Uterus (tissue), 3 donors: ENCODE measurements at regions not wholly inside any gene's neighbourhood (a gene's known extent, or its start where the extent isn't known, plus 50 kb on each side); places are given as distances from the start of the nearest gene placed in this dataset.

Source experiments
- DNase-seq, 2 donors: peaks; one replicate each; pipeline ENCODE4 v3.0.0-alpha.2; 2019 to 2020
- H3K27ac ChIP-seq, 2 donors: fragments of 200-600 bp; sonication (generic); 1 replicate in 1 of 2; 2 replicates in 1 of 2; pipeline ENCODE4 v1.5.1; 2016 to 2018
- H3K27me3 ChIP-seq, 2 donors: fragments of 200-600 bp; sonication (generic); one replicate each; pipeline ENCODE4 v1.5.1; 2018 to 2019; ENCODE audit warnings: control low read depth in 1 of 2
- H3K36me3 ChIP-seq, 2 donors: fragments of 200-600 bp; sonication (generic); one replicate each; pipeline ENCODE4 v1.5.1; 2019; ENCODE audit warnings: control low read depth in 1 of 2
- H3K4me1 ChIP-seq, 2 donors: fragments of 200-600 bp; sonication (generic); one replicate each; pipeline ENCODE4 v1.5.1; 2018 to 2019; ENCODE audit warnings: control low read depth in 1 of 2
- H3K4me3 ChIP-seq, 2 donors: fragments of 200-600 bp; sonication (generic); 1 replicate in 1 of 2; 2 replicates in 1 of 2; pipeline ENCODE4 v1.5.1; 2018 to 2019; ENCODE audit warnings: mild to moderate bottlenecking in 1 of 2
- H3K9me3 ChIP-seq, 2 donors: fragments of 200-600 bp; sonication (generic); one replicate each; pipeline ENCODE4 v1.5.1; 2019; ENCODE audit warnings: control low read depth in 1 of 2
- CTCF ChIP-seq, 4 experiments: fragments of 200-600 bp in 2 of 4; fragments of 450-650 bp in 2 of 4; sonication (generic) in 2 of 4; IDR thresholded peaks; one replicate each; pipeline ENCODE4 v1.5.1; 2016 to 2019; ENCODE audit warnings: antibody characterized with exemption in 4 of 4, mild to moderate bottlenecking in 2 of 4, moderate library complexity in 1 of 4
- POLR2A ChIP-seq, 2 donors: fragments of 450-650 bp; IDR thresholded peaks; one replicate each; pipeline ENCODE4 v1.6.1; 2016; ENCODE audit warnings: antibody characterized with exemption in 2 of 2, mild to moderate bottlenecking in 1 of 2, moderate library complexity in 1 of 2
- intact Hi-C: fragments of 100-400 bp; cut with DNase I; formaldehyde crosslinking; loops from one replicate; pipeline ENCODE4 v1.15.1; 2023; ENCODE audit warnings: low total_unique reads
- donor health status: DM: yes; HTN: yes; CAD: no.

- no peaks in the 10 kb centered on the region for H3K27me3 ChIP-seq
- DNase-seq: peak; percentile 69 to 81
- H3K4me3 ChIP-seq: no peak overlapping the region
- no peaks in the 10 kb centered on the region for H3K9me3 ChIP-seq
- H3K4me1 ChIP-seq: no peaks in the 10 kb centered on the region
- H3K36me3 ChIP-seq: no peaks in the 10 kb centered on the region
- H3K27ac ChIP-seq: peak overlapping the region; percentile 62 to 78
- TF ChIP-seq POLR2A (IDR thresholded peaks at IDR 0.05) (no peak), CTCF (IDR thresholded peaks at IDR 0.05) (no peak)
- intact Hi-C loops: no loop called here
Observed at GRCh38 chr18:76670564-76671288, 151.6 kb upstream of the ZNF236 start.

- no peak for DNase-seq
- H3K4me3 ChIP-seq: no peak overlapping the region
- no peaks in the 10 kb centered on the region for H3K9me3 ChIP-seq
- intact Hi-C loops: no loop called here
- H3K27ac ChIP-seq: no peak overlapping the region
- H3K36me3 ChIP-seq: no peaks in the 10 kb centered on the region
- TF ChIP-seq CTCF (IDR thresholded peaks at IDR 0.05): no peak
- no peak for TF ChIP-seq POLR2A (IDR thresholded peaks at IDR 0.05)
- no peaks in the 10 kb centered on the region for H3K4me1 ChIP-seq
- H3K27me3 ChIP-seq: no peaks in the 10 kb centered on the region
Observed at GRCh38 chr18:76668546-76668945, 153.8 kb upstream of the ZNF236 start.

- H3K9me3 ChIP-seq: no peaks in the 10 kb centered on the region
- intact Hi-C loops: no loop called here
- TF ChIP-seq POLR2A (IDR thresholded peaks at IDR 0.05) (no peak), CTCF (IDR thresholded peaks at IDR 0.05) (no peak)
Observed at GRCh38 chr18:76668119-76668518, 154.2 kb upstream of the ZNF236 start.

GRCh38 chr18:76667603-76668002 lies 154.8 kb upstream of the ZNF236 start:
- H3K4me3 ChIP-seq: no peak overlapping the region
- no peaks in the 10 kb centered on the region for H3K36me3 ChIP-seq
- H3K4me1 ChIP-seq: no peaks in the 10 kb centered on the region
- H3K9me3 ChIP-seq: no peaks in the 10 kb centered on the region
- peak overlapping the region in 1 of 2 donors; percentile 3 for H3K27ac ChIP-seq
- intact Hi-C loops: no loop called here
- peak in 1 of 2 donors; percentile 18 for DNase-seq
- no peaks in the 10 kb centered on the region for H3K27me3 ChIP-seq
- no peak for TF ChIP-seq POLR2A (IDR thresholded peaks at IDR 0.05)

More at GRCh38 chr18:76668119-76668518, 154.2 kb upstream of the ZNF236 start:
- Histone ChIP-seq H3K4me3 (no peak overlapping the region), H3K36me3 (no peaks in the 10 kb centered on the region), H3K27me3 (no peaks in the 10 kb centered on the region), H3K4me1 (no peaks in the 10 kb centered on the region), H3K27ac (no peak overlapping the region)
- DNase-seq: no peak

- Histone ChIP-seq H3K4me1 (no peaks in the 10 kb centered on the region), H3K4me3 (no peak overlapping the region), H3K27me3 (no peaks in the 10 kb centered on the region), H3K9me3 (no peaks in the 10 kb centered on the region), H3K27ac (peak overlapping the region; percentile 26 to 48), H3K36me3 (no peaks in the 10 kb centered on the region)
- peak in 1 of 2 donors; percentile 15 for DNase-seq
- TF ChIP-seq CTCF (IDR thresholded peaks at IDR 0.05) (no peak), POLR2A (IDR thresholded peaks at IDR 0.05) (no peak)
- intact Hi-C loops: no loop called here
Observed at GRCh38 chr18:76662626-76663025, 159.7 kb upstream of the ZNF236 start.
